Cardiac septum (tissue), 1 donor: ENCODE measurements at regions not wholly inside any gene's neighbourhood (a gene's known extent, or its start where the extent isn't known, plus 50 kb on each side); places are given as distances from the start of the nearest gene placed in this dataset.

ENCODE experiments used
- DNase-seq: peaks from one replicate; pipeline ENCODE4 v3.0.0-alpha.2; 2020; ENCODE audit warnings: low spot score
- intact Hi-C: fragments of 100-400 bp; cut with DNase I; formaldehyde crosslinking; loops from one replicate; pipeline ENCODE4 v1.14.0; 2022
- donor health status: DM: no; HTN: no; CAD: no.

- intact Hi-C loops = no loop called here
- no peak for DNase-seq
These were observed 427.6 kb downstream of the BCL11A start for GRCh38 chr2:60125611-60126426.

DNA sequence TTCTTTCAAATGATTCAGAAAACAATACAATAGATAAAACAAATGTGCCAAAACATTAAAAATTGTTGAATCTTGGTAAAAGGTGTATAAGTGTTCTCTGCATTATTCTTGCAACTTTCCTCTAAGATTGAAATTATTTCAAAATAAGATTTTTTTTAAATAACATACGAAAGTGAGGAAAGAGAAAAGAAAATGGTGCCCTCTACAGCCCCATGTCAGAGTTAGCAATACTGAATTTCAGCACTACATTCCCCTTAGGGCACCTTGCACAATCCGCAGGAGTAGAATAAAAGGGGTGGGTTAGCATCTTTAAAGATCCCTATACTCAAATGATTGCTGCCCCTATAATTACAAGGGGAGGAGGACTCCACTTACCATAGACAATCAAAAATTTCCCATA is 433.7 kb downstream of the BCL11A start:
- DNase-seq = no peak
- intact Hi-C loops = loop anchor here (10.0 kb wide), 1 partner anchor 655 kb away; no protein-coding TSS in a partner anchor

- intact Hi-C loops = loop anchor here (10.0 kb wide), 1 partner anchor 654 kb away; no protein-coding TSS in a partner anchor
- DNase-seq = no peak
These were observed 434.5 kb downstream of the BCL11A start for GRCh38 chr2:60118917-60119316.

DNA sequence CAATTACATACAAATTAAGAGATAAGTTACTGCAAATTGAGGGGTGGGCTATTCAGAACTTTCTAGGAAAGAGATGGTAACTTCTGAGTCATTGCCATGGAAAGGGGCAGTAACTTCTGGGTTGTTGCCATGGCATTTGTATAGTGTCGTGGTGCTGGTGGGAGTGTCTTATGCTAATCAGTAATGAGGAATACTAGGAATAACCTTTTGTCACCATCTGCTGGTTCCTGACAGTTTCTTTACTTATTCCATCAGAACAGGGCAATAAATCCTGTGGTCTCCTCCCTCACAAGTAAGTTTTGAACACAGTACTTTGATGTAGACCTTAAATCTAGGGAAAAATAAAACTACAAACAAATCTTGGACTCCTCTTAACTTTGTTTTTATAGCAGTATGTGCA is 435.4 kb downstream of the BCL11A start:
- no peak for DNase-seq
- intact Hi-C loops = loop anchor here (10.0 kb wide), 1 partner anchor 653 kb away; no protein-coding TSS in a partner anchor

GRCh38 chr2:60116161-60116875 is 437.1 kb downstream of the BCL11A start:
- intact Hi-C loops = loop anchor here (10.0 kb wide), 1 partner anchor 652 kb away; no protein-coding TSS in a partner anchor
- DNase-seq = no peak

GRCh38 chr2:60109744-60110143 is 443.7 kb downstream of the BCL11A start:
- intact Hi-C loops = loop anchor here (5.0 to 10.0 kb wide), 2 partner anchors 645 to 807 kb away; no protein-coding TSS in a partner anchor
- DNase-seq = no peak

DNA sequence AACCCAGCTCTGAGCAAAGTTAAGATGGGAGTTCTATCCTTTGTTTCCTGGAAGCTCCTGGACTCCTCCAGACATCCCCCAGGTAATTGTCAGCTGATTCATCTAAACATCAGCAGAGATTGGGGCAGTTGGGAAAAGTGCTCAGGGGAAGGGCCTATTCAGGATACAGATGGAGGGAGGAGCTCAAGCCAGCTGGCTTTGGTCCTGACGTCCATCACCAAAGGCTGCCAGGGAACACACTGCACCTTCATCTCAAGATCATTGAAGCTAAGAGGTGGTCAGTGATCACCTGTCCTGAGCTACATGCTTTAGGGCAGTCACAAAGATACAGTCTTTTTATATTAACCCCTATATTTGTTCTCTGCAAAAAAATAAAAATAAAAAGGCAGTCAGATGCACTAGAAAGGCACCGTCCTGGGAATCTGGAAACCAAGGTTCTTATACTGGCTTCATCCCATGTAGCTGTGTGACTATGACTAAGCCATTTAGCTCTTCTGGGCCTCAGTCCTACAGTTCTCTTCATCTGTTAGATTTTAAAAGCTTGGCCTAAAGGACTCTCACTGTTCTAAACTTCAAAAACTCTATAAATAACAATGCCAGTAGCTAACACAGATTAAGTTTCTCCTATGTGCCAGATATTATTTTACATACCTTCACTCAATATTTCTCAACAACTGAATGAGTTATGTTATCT is 446.5 kb downstream of the BCL11A start:
- DNase-seq = no peak

GRCh38 chr2:60105906-60106305 is 447.5 kb downstream of the BCL11A start:
- intact Hi-C loops = loop anchor here (5.0 kb wide), 1 partner anchor 804 kb away; no protein-coding TSS in a partner anchor
- DNase-seq = no peak

More for the DNA sequence above, 446.5 kb downstream of the BCL11A start:
- intact Hi-C loops = loop anchor here (5.0 kb wide), 1 partner anchor 805 kb away; no protein-coding TSS in a partner anchor

- intact Hi-C loops = loop anchor here (5.0 kb wide), 1 partner anchor 803 kb away; no protein-coding TSS in a partner anchor
- no peak for DNase-seq
These were observed 448.6 kb downstream of the BCL11A start for GRCh38 chr2:60104514-60105505.

DNA sequence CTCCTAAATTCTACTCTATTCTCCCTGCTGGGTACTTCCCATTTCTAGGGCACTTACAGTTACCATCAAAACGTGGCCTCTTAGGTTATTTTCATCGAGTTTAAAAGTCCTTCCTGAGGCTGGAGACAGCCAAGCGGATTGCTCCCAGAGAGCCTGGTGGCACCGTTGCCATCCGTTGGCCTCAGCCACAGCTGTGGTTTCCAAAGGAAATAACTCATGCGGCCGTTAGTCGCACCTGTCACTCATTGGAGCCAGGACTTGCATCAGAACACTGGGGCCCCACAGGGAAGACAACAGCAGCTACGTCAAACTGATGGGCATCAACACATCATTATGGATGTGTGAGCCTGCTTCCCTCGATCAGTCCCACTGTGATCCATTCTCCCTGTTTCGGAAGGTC is 453.4 kb downstream of the BCL11A start:
- no peak for DNase-seq
- intact Hi-C loops = no loop called here

GRCh38 chr2:60098996-60099395 is 454.5 kb downstream of the BCL11A start:
- intact Hi-C loops = no loop called here
- DNase-seq = no peak

- DNase-seq = no peak
- intact Hi-C loops = no loop called here
These were observed 456.2 kb downstream of the BCL11A start for GRCh38 chr2:60097298-60097697.

DNA sequence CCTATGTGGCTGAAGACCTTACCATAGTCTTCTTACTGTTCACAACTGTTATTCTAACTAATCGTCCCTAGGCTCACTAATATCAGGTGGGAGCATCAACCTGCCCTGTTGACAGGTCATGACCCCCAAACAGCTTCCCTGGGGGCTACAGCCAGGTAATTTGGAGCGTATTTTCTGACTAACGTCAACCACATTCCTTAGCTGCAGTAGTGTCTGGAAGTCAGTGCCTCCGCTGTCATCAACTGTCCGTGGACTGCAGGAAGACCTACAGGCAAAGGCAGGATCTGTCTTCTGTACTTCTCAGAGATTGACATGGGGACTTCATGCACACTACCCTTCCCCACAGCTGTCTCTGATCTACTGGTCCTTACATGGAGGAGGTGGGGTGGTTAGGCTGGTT is 456.9 kb downstream of the BCL11A start:
- intact Hi-C loops = no loop called here
- no peak for DNase-seq

DNA sequence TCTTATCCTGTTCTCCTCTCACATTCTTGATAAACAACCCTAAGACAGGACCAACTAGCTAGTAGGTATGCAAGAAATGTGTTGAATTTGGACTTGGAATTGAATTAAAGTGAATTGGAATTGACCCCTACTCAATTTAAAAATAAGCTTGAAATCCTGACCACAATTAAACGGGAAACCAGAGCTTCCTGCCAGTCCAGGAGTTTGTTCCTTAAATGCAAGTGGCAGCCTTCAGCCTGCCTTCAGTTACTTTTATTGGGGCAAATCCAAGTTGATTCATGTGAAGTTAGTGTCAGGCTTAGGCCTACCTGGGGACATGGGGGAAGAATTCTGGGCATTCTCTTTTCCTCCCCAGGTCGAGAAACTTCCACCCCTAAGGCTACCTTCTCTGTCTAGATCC is 457.6 kb downstream of the BCL11A start:
- no peak for DNase-seq
- intact Hi-C loops = loop anchor here (2.0 kb wide), 1 partner anchor 41 kb away; no protein-coding TSS in a partner anchor

- DNase-seq = no peak
- intact Hi-C loops = loop anchor here (2.0 kb wide), 1 partner anchor 41 kb away; no protein-coding TSS in a partner anchor
These were observed 458.1 kb downstream of the BCL11A start for GRCh38 chr2:60095202-60095815.

- intact Hi-C loops = loop anchor here (2.0 kb wide), 1 partner anchor 40 kb away; no protein-coding TSS in a partner anchor
- no peak for DNase-seq
These were observed 459.0 kb downstream of the BCL11A start for GRCh38 chr2:60094450-60094929.

GRCh38 chr2:60092781-60093180 is 460.7 kb downstream of the BCL11A start:
- intact Hi-C loops = no loop called here

GRCh38 chr2:60091894-60092293 is 461.6 kb downstream of the BCL11A start:
- intact Hi-C loops = no loop called here
- no peak for DNase-seq

More at GRCh38 chr2:60092781-60093180, 460.7 kb downstream of the BCL11A start:
- DNase-seq = no peak
